ENCODE measurements at regions not wholly inside any gene's neighbourhood (a gene's known extent, or its start where the extent isn't known, plus 50 kb on each side); places are given as distances from the start of the nearest gene placed in this dataset.

- TF ChIP-seq CTCF (IDR thresholded peaks at IDR 0.05) = no peak
- no peak for TF ChIP-seq POLR2A (IDR thresholded peaks at IDR 0.05)
Observed at GRCh38 chr10:33674491-33674890, 340.0 kb upstream of the NRP1 start.
